Inflammatory macrophage treated with lipopolysaccharide for 4 hours (primary cell): ENCODE measurements at regions not wholly inside any gene's neighbourhood (a gene's known extent, or its start where the extent isn't known, plus 50 kb on each side); places are given as distances from the start of the nearest gene placed in this dataset.
"Not testable (repeated sequence)": the region's sequence is repeated elsewhere in the genome, so short reads cannot be mapped to it uniquely, and the experiment has no call there.

Experiments used
- DNase-seq: peaks from one replicate; pipeline ENCODE4 v3.0.0-alpha.2; 2020

DNA sequence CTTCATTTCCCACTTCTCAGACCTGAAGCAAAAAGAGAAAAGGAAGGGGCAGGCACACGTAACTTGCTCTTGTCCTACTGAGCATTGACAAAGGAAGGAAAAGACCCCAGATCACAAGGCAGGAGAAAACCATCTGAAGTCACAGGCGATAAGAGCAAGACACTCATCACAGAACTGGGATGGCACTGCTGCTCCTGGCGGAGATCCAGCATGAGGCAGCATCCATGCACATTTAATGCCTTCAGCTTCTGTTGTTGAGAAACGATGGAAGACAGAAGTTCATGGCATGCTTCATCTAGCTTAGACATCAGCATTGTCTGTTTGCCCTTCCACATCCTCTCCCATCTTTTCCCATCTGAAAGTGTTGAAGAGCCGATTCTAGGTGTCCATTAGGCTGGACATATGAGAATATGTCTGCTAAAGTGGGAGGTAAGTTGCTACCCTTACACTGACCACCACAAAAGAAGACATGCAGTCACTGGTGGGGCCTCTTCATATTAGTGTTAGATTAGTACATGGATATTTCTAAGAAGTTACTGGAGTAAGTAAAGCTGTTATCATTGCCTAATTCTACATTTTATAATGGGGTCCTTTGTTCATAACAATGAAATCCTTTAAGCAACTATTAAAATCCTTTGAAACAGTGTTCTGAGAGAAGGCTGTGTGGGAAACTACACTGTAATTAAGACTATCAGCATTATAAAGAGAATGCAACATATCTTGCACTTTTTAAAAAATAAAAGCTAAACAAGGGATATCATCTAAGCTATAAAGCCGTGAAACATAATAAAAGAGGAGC, 618.5 kb downstream of the C6orf118 start:
- no peak for DNase-seq

DNA sequence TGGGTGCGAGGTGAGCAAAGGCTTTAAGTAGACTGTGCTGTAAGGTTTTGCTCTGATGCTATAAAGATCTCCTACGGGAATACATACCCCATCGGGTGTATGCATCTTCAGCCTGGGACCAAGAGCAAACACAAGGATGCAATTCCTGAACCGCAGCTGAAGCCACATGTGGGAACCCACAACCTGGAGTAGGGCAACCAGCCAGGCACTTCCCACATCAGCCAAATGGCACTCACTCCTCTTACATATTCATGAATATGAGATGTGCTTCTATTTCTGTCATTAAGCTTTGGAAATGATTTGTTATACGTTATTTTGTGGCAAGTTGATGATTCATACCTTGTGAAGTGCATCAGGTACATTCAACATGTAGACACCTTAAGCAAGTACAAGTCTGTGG, 619.2 kb downstream of the C6orf118 start:
- DNase-seq, result no peak

DNA sequence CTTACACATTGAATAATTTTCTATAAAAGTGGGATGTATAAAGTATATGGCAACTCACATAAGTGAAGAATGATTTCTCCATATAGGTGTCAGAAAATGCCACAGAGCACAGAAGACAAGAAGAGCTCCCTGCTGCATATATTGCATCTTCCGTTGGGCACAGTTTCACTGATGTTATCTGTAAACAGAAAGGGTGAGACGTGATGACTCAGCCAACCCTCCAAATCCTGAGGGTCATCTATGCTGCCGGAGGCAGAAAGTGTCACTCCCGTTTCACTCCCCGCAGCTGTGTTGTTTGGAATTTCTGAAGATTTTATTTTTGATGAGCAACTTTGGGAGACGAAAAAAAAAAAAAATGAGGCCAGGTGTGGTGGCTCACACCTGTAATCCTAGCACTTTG, 644.1 kb downstream of the C6orf118 start:
- no peak for DNase-seq

DNA sequence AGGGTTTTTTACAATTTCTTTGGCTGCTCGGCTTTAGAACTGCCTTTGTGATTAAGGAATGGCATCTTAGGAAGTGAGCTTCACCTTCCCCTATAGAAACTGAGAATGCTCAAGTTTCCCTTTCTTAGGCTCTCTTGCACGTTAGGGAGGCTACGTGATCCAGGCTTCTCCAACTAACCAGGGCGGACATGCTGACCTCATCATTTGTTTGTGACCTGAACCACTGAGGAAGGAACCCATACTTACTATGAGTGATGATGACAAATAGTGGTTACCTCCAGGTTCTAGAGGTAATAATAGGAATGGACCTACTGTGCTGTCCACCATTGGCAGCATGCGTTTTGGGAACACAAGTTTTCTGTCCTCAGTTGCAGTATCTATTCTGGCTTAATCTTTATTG, 645.8 kb downstream of the C6orf118 start:
- DNase-seq, result no peak

DNA sequence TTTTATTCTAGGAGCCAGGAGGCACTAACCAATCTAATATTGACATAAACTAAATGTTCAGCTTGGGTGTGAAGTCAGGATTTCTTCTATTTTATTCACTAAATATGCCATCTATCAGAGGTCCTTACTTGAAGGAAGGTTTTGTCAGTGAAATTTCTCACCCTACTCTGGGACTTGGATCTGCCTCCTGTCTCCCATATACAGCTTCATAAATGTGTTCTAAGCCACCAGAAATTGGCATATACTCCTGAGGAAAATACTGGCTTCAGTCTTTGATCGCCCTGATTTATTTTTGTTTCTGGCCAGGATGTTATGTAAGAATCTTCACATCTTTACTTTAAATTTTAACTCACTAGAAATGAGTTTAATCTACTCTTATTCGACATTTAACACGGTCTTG, 647.7 kb downstream of the C6orf118 start:
- DNase-seq, result no peak

DNA sequence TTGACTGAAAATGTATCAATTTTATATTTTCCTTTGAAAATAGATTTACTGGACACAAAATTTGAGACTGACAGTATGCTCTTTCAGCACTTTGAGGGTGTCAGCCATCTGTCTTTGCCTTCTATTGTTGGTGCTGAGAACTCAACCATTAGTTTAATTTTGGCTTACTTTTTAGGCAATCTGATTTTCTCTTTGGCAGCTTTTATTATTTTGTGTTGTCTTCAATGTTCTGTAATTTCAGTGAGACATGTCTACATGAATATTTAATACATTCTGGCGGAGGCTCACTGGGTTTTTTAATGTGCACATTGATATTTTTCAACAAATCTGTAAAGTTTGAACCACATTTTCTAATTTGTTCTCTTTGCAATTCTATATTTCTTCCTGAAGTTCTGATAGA, 648.6 kb downstream of the C6orf118 start:
- DNase-seq, result no peak

DNA sequence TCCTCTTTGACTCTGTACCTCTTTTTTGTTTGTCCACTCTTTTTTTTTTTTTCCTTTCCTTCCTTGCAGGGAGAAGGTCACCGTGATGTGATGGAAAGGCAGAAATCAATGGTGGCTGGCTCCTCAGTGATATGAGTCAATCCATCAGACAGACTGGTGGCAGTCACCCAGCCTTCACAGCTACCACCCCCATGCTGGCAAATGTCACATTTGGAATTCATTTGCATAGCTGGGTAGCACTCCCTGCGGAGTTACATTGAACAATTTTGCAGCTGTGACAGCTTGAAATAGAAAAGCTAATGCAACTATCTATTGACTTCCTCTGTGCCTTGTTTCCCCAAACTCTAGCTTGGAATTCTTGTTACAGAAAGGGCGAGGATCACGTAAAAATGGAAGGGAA, 668.4 kb downstream of the C6orf118 start:
- no peak for DNase-seq

DNA sequence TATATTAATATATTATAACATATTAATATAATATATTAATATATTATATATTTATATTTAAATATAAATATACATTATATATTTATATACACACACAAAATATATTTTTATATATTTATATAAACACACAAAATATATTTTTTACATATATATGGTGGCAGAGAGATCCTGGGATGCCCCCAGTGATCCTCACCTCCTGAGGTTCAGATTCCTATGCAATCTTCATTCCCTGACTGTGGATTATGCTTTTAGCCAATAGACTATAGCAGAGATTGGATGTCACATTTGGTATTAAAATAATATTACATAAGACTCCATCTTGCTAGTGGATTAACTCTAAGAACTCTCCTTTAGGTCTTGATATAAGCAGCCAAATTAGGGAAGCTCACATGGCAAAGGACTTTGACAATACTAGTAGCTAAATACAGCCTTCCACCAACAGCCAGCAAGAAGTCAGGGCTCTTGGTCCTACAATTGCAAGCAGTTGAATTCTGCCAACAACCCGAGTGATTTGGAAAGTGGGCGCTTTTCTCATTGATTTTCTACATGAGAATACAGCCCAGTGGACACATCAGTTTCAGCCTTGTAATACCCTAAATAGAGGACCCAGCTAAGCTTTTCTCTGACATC, 681.0 kb downstream of the C6orf118 start:
- DNase-seq, result no peak

DNA sequence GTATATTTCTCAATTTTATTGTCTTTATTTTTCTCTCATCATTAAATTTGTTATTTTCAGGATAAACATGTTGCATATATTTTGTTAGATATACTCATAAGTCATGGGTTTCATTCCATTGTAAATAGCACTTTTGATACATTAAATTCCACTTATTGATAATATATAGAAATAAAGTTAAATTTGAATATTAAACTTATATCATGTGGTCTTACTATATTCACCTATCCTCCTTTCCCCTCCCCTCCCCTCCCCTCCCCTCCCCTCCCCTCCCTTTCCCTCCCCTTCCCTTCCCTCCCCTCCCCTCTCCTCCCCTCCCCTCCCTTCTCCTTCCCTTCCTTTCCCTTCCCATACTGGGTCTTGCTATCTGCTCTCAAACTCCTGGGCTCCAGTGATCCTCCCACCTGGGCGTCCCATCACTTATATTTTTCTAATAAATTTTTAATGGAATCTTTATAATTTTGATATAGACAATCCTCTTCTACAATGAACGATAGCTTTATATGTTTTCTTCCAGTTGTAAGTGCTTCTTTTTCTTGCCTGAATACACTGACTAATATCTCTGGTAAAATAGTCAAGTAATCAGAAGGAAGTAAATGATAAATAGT, 692.4 kb downstream of the C6orf118 start:
- no peak for DNase-seq

DNA sequence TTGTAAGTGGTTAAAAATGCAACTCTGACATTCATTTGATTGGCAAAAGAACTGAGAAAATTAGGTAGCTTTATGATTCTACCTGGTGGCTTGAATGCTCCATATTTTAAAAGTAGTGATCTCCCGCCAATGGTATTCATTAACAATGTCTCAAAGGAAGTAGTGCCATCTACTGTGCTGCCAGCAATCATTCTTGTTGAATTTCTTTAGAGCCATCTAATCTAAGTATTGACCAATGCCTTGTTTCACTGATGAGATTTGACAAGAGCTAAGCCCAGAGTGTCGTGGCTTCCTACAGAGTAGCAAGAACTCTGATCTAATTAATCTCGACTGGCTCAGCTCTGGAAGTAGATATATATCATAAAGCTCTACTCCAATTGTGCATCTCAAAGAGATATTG, 696.7 kb downstream of the C6orf118 start:
- DNase-seq, result no peak

DNA sequence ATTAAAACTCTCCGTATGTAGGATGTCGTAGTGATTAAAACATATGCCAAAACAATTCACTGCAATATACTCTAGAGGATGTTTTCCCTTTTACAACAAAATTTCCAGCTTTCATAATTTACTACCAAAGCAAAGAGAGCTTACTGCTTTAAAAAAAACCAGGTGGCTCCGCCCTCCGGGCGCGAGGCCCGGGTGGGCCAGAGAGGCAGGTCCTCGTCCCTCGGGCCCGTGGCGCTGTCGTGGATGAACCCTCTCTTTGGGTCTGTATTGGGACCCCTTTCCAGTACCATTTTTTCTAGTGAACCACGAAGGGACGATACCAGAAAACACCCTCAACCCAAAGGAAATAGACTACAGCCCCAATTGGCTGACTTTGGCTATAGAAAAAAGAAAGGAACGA, 698.5 kb downstream of the C6orf118 start:
- not testable (repeated sequence) for DNase-seq

DNA sequence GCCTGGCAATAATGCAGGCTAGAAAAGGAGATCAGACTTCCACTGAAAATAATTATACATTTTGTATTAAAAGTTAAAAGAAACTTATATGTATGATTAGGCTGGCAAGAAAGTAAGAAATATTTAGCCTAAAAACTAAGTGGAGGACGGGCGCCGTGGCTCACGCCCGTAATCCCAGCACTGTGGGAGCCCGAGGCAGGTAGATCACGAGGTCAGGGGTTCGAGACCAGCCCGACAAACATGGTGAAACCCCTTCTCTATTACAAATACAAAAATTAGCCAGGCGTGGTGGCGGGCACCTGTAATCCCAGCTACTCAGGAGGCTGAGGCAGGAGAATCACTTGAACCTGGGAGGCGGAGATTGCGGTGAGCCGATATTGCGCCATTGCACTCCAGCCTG, 707.0 kb downstream of the C6orf118 start:
- DNase-seq, result not testable (repeated sequence)

DNA sequence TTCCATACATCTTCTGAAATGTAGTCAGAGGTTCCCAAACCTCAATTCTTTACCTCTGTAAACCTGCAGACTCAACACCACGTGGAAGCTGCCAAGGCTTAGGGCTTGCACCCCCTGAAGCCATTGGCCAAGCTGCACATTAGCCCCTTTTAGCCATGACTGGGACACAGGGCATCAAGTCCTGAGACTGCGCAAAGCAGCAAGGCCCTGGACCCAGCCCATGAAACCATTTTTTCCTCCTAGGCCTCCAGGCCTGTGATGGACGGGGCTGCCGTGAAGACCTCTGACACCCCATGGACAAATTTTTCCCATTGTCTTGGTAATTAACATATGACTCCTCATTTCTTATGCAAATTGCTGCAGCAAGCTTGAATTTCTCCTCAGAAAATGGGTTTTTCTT, 727.8 kb downstream of the C6orf118 start:
- no peak for DNase-seq

DNA sequence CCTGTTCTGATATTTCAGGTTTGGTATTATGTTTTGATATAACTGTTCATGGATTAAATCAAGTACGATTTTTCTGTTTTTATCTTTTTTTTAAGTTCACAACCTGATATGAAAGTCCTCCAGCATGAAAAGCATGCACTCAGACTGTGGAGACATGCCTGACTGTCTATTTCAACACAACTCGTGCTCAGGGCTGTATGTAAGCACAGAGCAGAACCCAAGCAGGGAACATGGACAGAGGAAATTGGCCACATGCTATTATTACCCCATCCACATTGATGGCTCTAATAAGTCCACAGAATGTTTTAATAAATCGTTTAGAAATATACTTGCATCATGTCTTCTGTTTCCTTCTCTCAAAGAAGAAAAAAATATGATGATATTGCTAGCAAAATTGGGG, 730.4 kb downstream of the C6orf118 start:
- no peak for DNase-seq

DNA sequence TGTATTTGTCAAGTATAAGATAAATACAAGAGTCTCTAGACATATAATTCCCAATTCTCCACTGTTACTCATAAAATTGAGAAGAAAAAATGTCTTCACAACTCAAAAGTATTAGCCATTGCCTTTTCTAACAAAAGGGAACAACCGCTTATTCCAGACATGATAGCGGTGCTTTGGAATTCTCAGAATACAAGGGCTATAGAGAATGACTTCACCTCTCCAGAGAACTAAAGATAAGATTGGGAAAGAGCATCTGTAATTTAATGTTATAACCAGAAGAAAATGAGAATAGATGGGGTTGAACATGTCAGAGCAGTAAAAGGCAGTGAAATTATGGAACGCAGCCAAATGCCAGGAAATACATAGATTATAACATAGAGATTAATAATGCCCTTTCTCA, 730.8 kb downstream of the C6orf118 start:
- no peak for DNase-seq

DNA sequence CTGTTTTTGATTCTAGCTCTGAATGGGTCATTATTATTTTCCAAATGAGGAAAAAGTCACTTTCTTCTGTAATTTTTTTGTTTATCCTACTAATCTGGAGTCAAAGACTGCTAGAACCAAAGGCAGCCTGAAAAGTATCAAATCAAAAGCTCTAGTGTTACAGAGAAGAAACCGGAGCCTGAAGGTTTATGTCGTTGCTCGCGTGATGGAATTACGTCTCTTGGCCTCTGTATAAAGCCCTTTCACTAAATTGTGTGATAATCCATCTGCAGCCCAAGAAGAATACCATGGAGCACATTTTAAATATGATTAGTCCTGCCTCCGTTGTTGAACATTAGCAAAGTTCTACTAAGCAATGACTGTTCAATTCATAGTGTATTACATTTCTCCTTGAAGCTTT, 738.6 kb downstream of the C6orf118 start:
- no peak for DNase-seq

DNA sequence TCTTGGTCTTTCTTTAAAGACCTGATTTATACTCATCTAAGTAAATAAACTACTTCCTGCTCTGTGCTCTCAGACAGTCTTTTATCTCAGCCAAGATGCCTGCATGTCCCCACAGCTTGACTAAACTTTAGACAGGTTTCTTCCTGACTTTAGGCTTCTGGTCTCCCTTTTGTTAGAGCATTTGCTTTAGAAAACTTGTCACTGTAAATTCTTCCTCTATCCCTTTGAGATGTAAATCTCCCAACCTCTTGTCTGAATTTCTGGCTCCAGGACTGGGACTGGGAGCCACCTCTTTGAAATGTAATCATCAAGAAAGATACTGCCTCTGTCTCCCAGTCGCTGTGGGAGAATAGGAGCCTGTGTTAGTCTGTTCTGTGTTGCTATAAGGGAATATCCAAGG, 739.9 kb downstream of the C6orf118 start:
- DNase-seq, result no peak

DNA sequence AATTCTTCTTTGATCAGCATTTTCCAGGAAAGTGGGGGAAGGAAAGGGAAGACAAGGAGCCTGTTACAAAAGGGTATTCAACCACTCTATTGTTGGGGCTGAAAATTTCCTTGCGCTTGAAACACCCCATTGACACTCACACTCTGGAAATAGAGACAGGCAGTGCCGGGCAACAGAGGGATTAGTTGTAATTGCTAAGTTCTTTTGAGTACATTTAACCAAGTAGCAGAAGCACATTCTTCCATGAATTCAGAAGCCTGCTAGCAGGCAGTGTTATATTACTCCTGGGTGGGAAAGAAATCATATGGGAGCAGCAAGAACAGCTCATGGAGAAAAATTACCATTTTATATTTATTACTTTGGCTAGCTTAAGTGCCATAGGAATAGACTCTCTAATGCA, 745.5 kb downstream of the C6orf118 start:
- DNase-seq, result no peak

DNA sequence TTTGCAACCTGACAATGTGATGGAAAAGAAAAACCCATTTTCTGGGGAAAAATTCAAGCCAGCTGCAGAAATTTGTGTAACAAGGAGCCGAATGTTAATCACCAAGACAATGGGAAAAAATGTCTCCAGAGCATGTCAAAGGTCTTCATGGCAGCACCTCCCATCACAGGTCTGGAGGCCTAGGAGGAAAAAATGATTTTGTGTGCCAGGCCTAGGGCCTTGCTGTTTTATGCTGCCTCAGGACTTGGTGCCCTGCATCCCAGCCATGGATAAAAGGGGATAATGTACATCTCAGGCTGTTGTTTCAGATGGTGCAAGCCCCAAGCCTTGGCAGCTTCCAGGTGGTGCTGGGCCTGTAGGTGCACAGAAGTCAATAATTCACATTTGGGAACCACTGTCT, 747.7 kb downstream of the C6orf118 start:
- DNase-seq, result no peak

DNA sequence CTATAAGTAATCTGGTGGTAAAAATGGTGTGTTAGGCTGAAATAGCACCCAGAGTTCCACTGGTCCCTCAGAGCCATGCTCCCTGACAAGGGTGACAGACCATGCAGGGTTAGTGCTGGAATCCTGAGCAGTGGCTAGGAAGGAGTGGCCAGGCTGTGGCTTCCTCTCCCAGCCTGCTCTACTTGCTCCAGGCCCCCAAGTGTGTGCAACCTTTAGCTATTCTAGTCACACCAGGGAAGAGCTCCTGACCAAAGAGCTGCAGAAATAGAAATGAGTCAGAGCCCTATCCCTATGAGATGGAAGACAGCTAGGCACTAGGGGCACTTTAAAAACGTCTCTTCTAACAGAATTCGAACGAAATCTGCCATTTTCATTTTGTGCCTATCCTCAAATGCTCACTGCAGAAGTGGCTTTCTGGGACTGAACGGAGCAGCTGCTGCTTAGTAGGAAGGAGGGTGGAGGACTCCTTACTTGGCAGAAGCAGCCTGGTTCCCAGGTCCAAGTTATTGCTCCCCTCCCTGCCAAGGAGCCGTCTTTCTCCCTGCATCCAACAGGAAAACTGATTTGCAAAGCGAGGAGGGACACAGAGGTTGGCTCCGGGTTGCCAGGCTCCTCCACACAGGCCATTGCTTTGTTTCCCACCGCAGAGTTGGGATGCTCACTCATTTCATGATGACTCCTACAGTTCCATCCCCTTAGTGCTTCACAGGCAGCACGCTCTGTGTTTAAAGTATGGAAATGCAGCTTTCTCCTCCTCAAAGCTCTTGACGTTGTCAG, 754.5 kb downstream of the C6orf118 start:
- no peak for DNase-seq

DNA sequence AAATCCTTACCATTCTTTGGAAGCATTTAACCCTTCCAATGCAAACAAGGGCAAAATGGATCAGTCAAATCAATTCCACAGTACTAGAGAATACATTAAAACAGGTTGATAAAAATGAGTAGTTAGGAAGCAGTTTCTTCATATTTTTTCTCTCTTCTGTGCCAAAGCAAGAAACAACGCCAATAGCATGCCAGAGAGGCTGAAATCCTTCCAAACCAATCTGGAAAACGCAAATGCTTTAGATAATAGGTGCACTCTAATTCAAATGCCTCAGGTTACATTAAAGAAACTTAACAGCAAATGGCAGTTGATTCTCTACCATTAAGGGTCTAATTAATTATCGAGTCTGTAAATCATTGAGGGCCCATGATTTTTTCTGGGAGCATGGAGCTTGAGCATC, 755.2 kb downstream of the C6orf118 start:
- DNase-seq, result no peak

DNA sequence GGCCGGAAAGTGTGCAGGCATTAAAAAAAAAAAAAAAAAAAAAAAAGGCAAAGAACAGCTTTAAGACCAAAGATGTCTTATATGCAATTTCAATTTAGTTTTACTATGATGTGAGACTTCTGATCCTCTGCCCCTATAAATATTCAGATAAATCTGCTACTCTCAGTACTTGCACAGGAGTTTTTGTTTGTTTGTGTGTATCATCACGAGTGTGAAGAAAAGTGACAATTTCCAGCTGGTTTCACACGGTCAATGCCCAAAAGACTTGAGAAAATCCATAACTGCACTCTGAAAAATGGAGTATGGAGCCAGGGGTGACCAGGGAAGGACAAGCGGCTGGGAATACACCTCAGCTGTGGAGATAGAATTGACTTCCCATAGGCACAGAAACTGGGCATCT, 757.7 kb downstream of the C6orf118 start:
- DNase-seq, result no peak

DNA sequence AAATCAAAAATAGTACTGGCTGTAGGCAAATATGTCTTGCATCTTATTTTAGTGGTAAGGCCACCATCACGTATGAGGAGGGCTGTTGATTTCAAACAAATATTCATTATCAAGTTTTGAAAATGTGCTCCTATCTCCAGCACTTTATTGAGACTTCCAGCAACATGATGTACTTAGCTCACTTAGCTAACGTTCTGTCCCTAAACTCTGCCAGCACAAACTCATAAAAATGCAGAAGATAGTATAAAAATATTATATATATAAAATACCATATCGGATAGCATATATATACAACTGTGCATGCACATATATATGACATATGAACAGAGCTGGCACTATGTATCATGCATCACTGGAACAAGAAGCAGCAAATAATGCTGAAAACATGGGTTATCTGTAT, 762.3 kb downstream of the C6orf118 start:
- no peak for DNase-seq

DNA sequence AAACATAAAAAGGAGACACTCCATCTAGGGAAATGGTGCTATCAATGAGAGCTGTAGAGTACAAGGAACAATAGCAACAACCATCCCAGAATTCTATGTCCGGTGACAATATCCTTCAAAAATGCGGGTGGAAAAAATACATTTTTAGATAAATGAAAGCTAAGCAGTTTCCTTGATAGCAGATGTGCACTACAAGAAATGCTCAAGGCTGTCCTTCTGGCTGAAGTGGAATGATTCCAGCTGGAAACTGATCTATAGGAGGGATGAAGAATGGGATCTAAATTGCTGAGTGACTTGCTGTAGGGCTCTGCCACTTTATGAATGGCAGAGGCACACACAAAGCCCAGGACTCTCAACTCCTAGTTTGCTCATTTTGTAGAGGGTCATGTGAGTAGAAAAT, 763.1 kb downstream of the C6orf118 start:
- no peak for DNase-seq
